Calu3 (cell line): ENCODE measurements at regions not wholly inside any gene's neighbourhood (a gene's known extent, or its start where the extent isn't known, plus 50 kb on each side); places are given as distances from the start of the nearest gene placed in this dataset.

Experiments
- BruUV-seq: library from RNA; stranded (reverse); fragments of 400-500 nt; replicated peaks from 2 replicates; lab custom pipeline; 2021; lab: Mats Ljungman, UMichigan
- CTCF ChIA-PET: fragments of 300-600 bp; sonication (Branson Sonifier 250); formaldehyde crosslinking; loops from one replicate; lab custom pipeline; 2022; ENCODE audit warnings: antibody characterized with exemption; lab: Charles Lee
- DNase-seq: peaks from one replicate; pipeline ENCODE4 v3.0.0; 2022
- H3K27ac Mint-ChIP-seq: one replicate; pipeline ENCODE4 v1.8.0; 2022; ENCODE audit warnings: mixed read lengths; ENCODE audit not compliant: unreplicated experiment
- H3K27me3 Mint-ChIP-seq: one replicate; pipeline ENCODE4 v1.8.0; 2022; ENCODE audit warnings: mixed read lengths; ENCODE audit not compliant: unreplicated experiment
- H3K36me3 Mint-ChIP-seq: one replicate; pipeline ENCODE4 v1.8.0; 2022; ENCODE audit warnings: mild to moderate bottlenecking, moderate library complexity, mixed read lengths; ENCODE audit not compliant: insufficient read depth, unreplicated experiment
- H3K4me1 Mint-ChIP-seq: one replicate; pipeline ENCODE4 v1.8.0; 2022; ENCODE audit warnings: mild to moderate bottlenecking, low read depth, mixed read lengths; ENCODE audit not compliant: unreplicated experiment
- H3K4me3 Mint-ChIP-seq: one replicate; pipeline ENCODE4 v1.8.0; 2022; ENCODE audit warnings: mild to moderate bottlenecking, low read depth, moderate library complexity, mixed read lengths; ENCODE audit not compliant: unreplicated experiment
- H3K9me3 Mint-ChIP-seq: one replicate; pipeline ENCODE4 v1.8.0; 2022; ENCODE audit warnings: low read depth, mixed read lengths; ENCODE audit not compliant: unreplicated experiment
- CTCF ChIP-seq: fragments of 200-600 bp; IDR thresholded peaks from one replicate; pipeline ENCODE4 v1.8.0; 2022; ENCODE audit warnings: antibody characterized with exemption; ENCODE audit not compliant: unreplicated experiment
- intact Hi-C: fragments of 100-400 bp; cut with micrococcal nuclease; formaldehyde crosslinking; loops from one replicate; pipeline ENCODE4 v1.10.0; 2022; ENCODE audit not compliant: unreplicated experiment

GRCh38 chr5:6948562-6948961 is 235.3 kb downstream of the TENT4A start:
- Mint-ChIP-seq H3K4me3 (no peak overlapping the region), H3K9me3 (no peaks in the 10 kb centered on the region), H3K27ac (no peak overlapping the region), H3K4me1 (no peaks in the 10 kb centered on the region), H3K36me3 (no peaks in the 10 kb centered on the region), H3K27me3 (no peaks in the 10 kb centered on the region)
- CTCF ChIA-PET: no interaction called here
- no peak for DNase-seq
- intact Hi-C loops: no loop called here
- BruUV-seq: no TSS peak
- TF ChIP-seq CTCF: no peak

GRCh38 chr5:6949230-6949629 is 236.0 kb downstream of the TENT4A start:
- Mint-ChIP-seq H3K9me3 (no peaks in the 10 kb centered on the region), H3K27me3 (no peaks in the 10 kb centered on the region), H3K36me3 (no peaks in the 10 kb centered on the region), H3K4me3 (no peak overlapping the region), H3K27ac (no peak overlapping the region), H3K4me1 (no peaks in the 10 kb centered on the region)
- no peak for TF ChIP-seq CTCF
- no TSS peak for BruUV-seq
- intact Hi-C loops: no loop called here
- DNase-seq: no peak
- CTCF ChIA-PET: no interaction called here

- H3K4me3 Mint-ChIP-seq: no peak overlapping the region
- H3K27me3 Mint-ChIP-seq: no peaks in the 10 kb centered on the region
- intact Hi-C loops: no loop called here
- peaks cover 4% of the 10 kb centered on the region for H3K9me3 Mint-ChIP-seq
- DNase-seq: no peak
- no TSS peak for BruUV-seq
- no peak for TF ChIP-seq CTCF
- no peak overlapping the region for H3K27ac Mint-ChIP-seq
- H3K36me3 Mint-ChIP-seq: no peaks in the 10 kb centered on the region
- CTCF ChIA-PET: no interaction called here
- no peaks in the 10 kb centered on the region for H3K4me1 Mint-ChIP-seq
These were observed 237.0 kb downstream of the TENT4A start for GRCh38 chr5:6950250-6950649.

- DNase-seq: no peak
- no peaks in the 10 kb centered on the region for H3K4me1 Mint-ChIP-seq
- no TSS peak for BruUV-seq
- no peaks in the 10 kb centered on the region for H3K27me3 Mint-ChIP-seq
- no peak for TF ChIP-seq CTCF
- CTCF ChIA-PET: no interaction called here
- H3K27ac Mint-ChIP-seq: no peak overlapping the region
- H3K4me3 Mint-ChIP-seq: no peak overlapping the region
- no peaks in the 10 kb centered on the region for H3K36me3 Mint-ChIP-seq
- intact Hi-C loops: no loop called here
- peaks cover 4% of the 10 kb centered on the region for H3K9me3 Mint-ChIP-seq
These were observed 237.6 kb downstream of the TENT4A start for GRCh38 chr5:6950860-6951259.
